WI38 (cell line): ENCODE measurements at regions not wholly inside any gene's neighbourhood (a gene's known extent, or its start where the extent isn't known, plus 50 kb on each side); places are given as distances from the start of the nearest gene placed in this dataset.

ENCODE experiments used
- H3K4me3 ChIP-seq: 2 replicates; pipeline ENCODE4 v1.5.1; 2011; ENCODE audit warnings: low read depth, mild to moderate bottlenecking, control low read depth, low read length
- CTCF ChIP-seq: IDR thresholded peaks from 2 replicates; pipeline ENCODE4 v1.5.1; 2012; ENCODE audit warnings: low read depth, mild to moderate bottlenecking, control low read depth, low read length

- TF ChIP-seq CTCF = no peak
These were observed 1954.1 kb upstream of the CELF4 start for GRCh38 chr18:39519741-39520140.

GRCh38 chr18:39515299-39515698 is 1949.7 kb upstream of the CELF4 start:
- no peak overlapping the region for H3K4me3 ChIP-seq
- TF ChIP-seq CTCF = no peak

More at GRCh38 chr18:39519741-39520140, 1954.1 kb upstream of the CELF4 start:
- H3K4me3 ChIP-seq = no peak overlapping the region

GRCh38 chr18:39513186-39513585 is 1947.6 kb upstream of the CELF4 start:
- no peak for TF ChIP-seq CTCF
- no peak overlapping the region for H3K4me3 ChIP-seq

GRCh38 chr18:39506581-39507330 is 1941.2 kb upstream of the CELF4 start:
- no peak for TF ChIP-seq CTCF
- no peak overlapping the region for H3K4me3 ChIP-seq

- no peak overlapping the region for H3K4me3 ChIP-seq
- no peak for TF ChIP-seq CTCF
These were observed 1934.7 kb upstream of the CELF4 start for GRCh38 chr18:39500306-39500705.

GRCh38 chr18:39497821-39498220 is 1932.2 kb upstream of the CELF4 start:
- TF ChIP-seq CTCF = no peak
- no peak overlapping the region for H3K4me3 ChIP-seq

- TF ChIP-seq CTCF = no peak
- H3K4me3 ChIP-seq = no peak overlapping the region
These were observed 1931.4 kb upstream of the CELF4 start for GRCh38 chr18:39496986-39497385.
